ENCODE measurements at regions not wholly inside any gene's neighbourhood (a gene's known extent, or its start where the extent isn't known, plus 50 kb on each side); places are given as distances from the start of the nearest gene placed in this dataset.

DNA sequence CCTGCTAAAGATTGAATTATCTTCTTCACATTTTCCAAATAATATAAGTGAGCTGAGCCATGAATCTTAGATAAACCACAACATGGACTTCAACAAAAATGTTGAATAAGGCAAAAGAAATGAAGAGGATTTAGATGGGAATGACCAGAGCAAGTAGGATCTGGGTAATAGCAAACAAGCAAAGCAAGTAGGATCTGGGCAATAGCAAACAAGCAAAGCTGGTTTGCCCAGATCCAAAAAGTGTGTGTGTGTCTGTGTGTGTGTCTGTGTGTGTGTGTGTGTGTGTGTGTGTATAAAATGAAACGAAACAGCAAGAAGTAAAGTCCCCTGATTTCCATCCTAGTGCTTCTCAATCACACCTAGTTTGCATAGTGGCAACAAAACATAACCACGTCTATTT lies 549.1 kb downstream of the RERGL start:
- no peak for ATAC-seq

DNA sequence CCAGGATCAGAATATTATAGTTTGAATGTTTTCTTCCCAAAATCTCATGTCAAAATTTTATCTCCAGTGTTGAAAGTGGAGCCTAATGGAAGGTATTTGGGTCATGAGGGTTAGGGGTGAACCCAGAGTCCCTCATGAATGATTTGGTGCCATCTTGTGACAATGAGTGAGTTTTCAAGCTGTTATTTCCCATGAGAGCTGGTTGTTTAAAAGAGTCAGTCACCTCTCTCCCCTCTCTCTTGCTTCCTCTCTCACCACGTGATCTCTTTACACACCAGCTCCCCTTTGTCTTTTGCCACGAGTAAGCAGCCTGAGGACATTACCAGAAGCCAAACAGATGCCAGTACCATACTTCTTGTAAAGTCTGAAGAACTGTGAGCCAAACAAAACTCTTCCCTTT lies 561.6 kb downstream of the RERGL start:
- ATAC-seq, result no peak

DNA sequence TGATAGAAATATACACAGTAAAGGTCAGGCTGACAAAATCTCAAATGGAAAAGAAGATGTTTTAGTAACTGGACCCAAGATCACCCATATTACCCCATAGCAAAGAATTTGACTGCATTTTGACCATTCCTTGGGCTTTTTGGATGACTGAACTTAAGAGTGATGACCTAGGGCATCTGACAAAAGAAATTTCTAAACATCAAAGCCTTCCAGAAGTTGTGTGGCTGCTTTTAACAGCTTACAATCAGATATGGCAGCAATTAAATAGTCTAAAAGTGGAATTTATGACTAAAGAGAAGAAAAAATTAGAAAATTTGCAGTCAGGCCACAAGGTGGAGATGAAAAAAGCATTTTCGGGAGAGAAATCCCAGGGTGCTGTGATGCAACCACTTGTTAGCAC lies 563.0 kb downstream of the RERGL start:
- no peak for ATAC-seq

DNA sequence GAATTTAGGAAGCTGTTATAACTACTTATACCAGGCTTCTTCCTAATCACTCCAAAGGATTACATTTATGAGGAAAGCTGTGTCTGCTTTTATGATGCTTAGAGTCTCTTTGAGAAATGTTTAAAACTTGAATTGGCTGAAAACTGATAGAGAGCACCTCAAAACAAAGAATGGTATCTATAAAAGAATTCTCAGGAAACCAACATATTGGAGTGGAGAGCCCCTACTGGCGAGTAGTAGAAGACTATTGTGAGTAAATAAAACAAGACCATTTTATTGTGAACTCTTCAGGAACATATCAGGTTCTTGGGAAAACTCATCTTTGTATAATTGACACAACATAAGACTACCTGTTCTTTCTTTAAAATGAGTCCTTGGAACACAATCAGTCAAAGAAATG lies 578.6 kb downstream of the RERGL start:
- ATAC-seq, result no peak

DNA sequence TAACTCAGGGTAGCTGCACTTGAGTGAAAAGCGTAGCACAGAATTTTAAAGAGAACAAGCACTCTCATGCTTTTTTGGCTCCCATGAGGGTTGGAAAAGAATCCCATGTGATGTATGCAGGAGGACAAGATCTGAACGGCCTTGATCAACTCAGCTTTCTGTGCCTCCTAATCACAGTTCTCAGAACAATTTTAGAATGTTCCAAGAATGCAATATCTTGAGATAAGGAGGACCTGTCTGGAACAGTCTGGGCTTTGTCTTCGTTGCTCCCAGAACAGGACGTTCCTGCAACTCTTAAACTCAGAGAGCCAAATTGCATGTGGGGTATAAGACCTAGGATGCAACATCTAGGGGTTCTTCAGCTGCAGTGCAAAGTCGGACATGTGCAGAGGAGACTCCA lies 582.7 kb downstream of the RERGL start:
- ATAC-seq, result no peak

- no peak for ATAC-seq
These were observed 586.3 kb downstream of the RERGL start for GRCh38 chr12:17503742-17504141.

DNA sequence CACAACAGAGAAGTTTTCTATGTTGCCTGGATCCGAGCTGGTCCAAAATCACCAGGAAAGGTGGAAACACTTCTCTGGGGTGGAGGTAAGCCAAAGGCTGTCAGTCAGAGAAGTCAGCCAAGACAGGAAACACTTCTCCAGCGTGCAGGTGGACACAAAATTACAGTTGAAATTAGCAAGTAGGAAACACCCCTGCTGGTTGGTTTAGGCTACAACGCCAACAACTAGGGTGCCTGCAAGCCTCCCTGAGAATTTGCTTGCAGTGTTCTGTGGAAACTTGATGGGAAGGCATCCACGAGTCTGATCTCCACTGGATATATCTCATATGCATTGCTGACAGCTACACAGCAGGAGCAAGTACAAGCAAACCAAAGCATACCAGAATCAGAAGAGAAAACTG lies 600.5 kb downstream of the RERGL start:
- ATAC-seq, result no peak

DNA sequence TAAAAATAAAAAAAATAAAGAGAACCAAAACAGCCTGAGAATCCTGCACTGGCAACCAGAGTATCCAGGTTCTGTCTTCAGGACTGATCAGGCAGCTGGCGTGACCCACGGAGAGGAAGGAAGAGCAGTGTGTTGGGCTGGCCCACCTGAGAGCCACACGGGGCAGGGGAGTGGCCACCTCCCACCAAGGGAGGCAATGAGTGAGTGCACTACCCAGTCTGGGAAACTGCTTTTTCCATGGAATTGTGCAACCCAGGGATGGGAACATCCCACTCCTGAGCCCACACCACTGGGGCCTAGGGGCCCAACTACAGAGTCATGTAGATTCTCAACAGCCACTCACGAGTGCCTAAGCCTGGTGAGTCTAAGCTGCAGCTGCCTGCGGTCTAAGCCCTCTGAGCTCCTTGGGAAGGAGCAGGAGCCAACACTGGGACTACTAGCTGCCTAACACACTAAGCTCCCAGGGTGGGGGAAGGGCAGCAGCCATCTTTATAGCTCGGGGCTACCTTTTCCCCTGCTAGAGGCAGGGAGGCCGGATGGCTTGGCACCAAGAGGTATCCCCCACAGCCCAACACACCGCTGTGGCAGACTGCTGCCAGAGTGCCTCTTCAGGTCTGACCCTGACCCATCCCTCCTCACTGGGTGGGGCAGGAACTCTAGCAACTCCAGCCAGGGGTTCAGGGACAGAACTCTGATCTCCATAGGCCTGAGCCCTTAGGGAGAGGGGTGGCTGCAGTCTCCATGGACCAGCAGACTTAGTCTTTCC lies 610.9 kb downstream of the RERGL start:
- ATAC-seq, result no peak

GRCh38 chr12:17470460-17470859 lies 619.5 kb downstream of the RERGL start:
- no peak for ATAC-seq

- no peak for ATAC-seq
These were observed 630.8 kb downstream of the RERGL start for GRCh38 chr12:17459214-17459613.

DNA sequence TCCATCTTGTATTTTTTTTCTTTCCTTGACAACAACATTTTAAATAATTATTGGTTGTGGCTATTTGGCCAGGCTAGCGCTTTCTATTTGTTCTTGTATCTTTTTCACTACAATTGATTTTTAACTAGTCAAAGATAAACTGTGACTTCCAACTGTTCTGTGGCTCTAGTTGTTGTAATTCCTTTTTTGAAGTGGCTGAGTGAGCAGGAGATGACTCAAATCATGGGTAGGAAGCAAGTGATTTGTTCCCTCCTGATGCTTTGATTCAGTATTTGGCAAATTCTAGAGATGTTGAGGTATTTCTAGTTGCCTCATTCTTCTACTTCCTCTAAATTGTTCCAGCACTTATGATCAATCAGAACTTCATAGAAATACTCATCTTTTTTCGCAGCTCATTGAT lies 633.5 kb downstream of the RERGL start:
- ATAC-seq, result no peak

GRCh38 chr12:17438141-17438540 lies 651.9 kb downstream of the RERGL start:
- ATAC-seq, result no peak

GRCh38 chr12:17416748-17417147 lies 673.2 kb downstream of the RERGL start:
- ATAC-seq, result no peak

DNA sequence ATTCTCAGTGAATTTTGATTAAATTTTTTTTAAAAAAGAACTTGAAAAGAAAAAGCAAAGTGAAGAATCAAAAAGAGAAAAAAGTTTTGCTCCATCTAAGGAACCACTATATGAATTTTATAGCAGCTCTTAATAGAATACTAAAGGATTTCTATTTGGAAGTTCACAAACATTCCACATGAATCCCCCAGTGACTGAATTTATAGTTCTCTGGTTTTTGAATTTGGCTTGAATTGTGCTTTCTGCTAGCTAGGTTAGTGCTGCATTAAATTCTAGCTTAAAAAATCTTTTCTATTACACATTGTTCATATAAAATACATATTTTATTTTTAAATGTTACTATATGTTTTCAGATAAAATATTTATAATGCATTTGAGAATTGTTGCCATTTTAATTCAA lies 675.4 kb downstream of the RERGL start:
- no peak for ATAC-seq

DNA sequence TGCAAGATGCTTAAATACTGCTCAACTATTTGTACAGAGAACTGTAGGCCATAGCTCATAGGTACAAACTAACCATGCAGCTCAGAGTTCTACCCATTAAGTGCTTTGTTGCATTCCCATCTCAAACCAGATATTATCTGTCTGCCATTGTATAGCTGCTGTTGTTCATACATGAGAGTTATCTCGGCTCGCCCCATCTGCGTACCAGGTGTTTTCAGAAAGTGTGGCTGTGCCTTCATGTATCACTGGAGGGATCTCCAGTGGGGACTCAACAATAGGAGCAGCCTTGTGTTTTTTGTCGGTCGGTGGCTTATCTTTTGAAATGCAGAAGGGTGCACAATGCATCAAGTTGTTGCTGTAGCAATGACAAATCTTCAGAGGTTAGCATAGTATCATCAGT lies 678.3 kb downstream of the RERGL start:
- no peak for ATAC-seq

DNA sequence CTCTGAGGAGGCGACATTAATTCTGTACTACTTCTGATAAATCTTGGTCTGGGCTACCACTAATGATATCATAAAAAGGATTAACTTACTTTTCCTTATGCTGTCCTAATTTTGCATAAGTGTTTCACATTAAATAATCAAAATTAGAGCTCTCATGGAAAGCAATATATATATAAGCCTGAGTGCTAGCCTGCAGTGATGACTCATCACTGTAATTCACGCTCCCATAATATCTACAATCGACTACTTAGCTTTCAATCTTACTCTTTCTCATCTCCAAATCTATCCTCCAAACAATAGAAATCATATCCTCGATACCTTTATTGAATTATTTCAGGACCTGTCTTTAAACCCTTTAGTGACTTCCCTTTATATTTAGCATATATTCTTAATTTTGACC lies 701.3 kb downstream of the RERGL start:
- ATAC-seq, result no peak

DNA sequence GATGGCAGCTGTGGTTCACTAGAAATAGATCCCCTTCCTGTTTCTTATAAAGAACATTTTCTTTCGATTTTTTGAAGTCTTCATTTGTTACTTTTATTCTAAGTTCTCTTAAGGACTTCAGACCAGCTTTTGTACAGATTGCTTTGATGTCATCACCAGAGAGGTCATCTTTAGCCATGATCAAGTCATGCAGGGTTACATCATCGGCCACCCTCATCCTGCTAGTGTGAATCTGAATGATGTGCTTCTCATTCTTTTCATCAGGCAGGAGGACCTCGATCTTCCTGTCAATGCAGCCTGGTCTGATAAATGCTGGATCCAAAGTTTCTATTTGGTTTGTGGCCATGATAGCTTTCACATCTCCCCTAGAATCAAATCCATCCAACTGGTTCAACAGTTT lies 706.7 kb downstream of the RERGL start:
- no peak for ATAC-seq

GRCh38 chr12:17381211-17381610 lies 708.8 kb downstream of the RERGL start:
- ATAC-seq, result no peak

DNA sequence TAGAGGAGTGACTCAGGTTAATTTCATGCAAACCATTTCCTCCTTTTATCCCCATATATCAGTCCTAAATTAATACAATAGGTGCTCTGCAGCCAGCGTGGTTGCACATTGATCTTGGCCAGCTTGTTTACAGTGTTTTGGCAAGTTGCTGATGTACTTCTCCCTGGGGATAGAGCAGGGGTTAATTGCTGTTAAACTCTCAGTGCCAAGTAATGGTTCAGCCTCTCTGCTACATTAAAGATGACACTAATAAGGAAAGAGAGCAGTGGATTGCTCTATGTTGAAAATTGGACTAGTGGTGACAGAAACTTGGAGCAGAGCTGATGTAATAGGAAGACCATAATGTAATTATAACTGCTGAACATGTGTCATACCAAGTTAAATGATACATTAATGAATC lies 717.5 kb downstream of the RERGL start:
- no peak for ATAC-seq

GRCh38 chr12:17371491-17372215 lies 718.3 kb downstream of the RERGL start:
- ATAC-seq, result no peak

GRCh38 chr12:17370621-17371020 lies 719.4 kb downstream of the RERGL start:
- no peak for ATAC-seq

GRCh38 chr12:17369556-17369955 lies 720.4 kb downstream of the RERGL start:
- no peak for ATAC-seq

GRCh38 chr12:17361224-17361623 lies 728.8 kb downstream of the RERGL start:
- no peak for ATAC-seq

- no peak for ATAC-seq
These were observed 731.2 kb downstream of the RERGL start for GRCh38 chr12:17358835-17359234.

- no peak for ATAC-seq
These were observed 732.6 kb downstream of the RERGL start for GRCh38 chr12:17357396-17357795.

All from activated CD4-positive, CD25-positive, alpha-beta regulatory T cell treated with anti-CD3 and anti-CD28 coated beads, Interleukin-2, amount 50 U/mL, for 24 hours (primary cell).